HEK293 (cell line): ENCODE measurements at regions not wholly inside any gene's neighbourhood (a gene's known extent, or its start where the extent isn't known, plus 50 kb on each side); places are given as distances from the start of the nearest gene placed in this dataset.

Experiments
- CTCF ChIA-PET: fragments of 350-600 bp; formaldehyde crosslinking; extraction: SDS; loops from one replicate; lab custom pipeline; 2021; ENCODE audit warnings: antibody characterized with exemption; lab: Yijun Ruan, JAX
- POLR2A ChIA-PET: fragments of 300-600 bp; formaldehyde crosslinking; extraction: SDS; loops from one replicate; lab custom pipeline; 2020; ENCODE audit warnings: antibody characterized with exemption, inconsistent platforms; lab: Yijun Ruan, JAX
- H3K27ac ChIP-seq: fragments of 200-500 bp; sonication (Bioruptor generic); 2 replicates; pipeline ENCODE4 v1.5.1; 2014; ENCODE audit warnings: low read depth, low read length, control low read depth, inconsistent platforms; ENCODE audit errors: extremely low read depth
- H3K36me3 ChIP-seq, 2 experiments: fragments of 200-500 bp in 1 of 2; sonication (Bioruptor generic) in 1 of 2; 1 replicate in 1 of 2; 2 replicates in 1 of 2; pipeline ENCODE4 v1.5.1; 2014 to 2017; ENCODE audit warnings: inconsistent platforms in 2 of 2, low read length in 2 of 2; ENCODE audit not compliant: control insufficient read depth in 2 of 2, insufficient read depth in 1 of 2
- H3K4me1 ChIP-seq: fragments of 200-500 bp; sonication (Bioruptor generic); 2 replicates; pipeline ENCODE4 v1.5.1; 2014; ENCODE audit warnings: mild to moderate bottlenecking, low read length, inconsistent platforms; ENCODE audit not compliant: control insufficient read depth, insufficient read depth
- H3K4me3 ChIP-seq: 2 replicates; pipeline ENCODE4 v1.5.1; 2011; ENCODE audit warnings: low read depth, mild to moderate bottlenecking, control low read depth, low read length, moderate library complexity
- H3K9me3 ChIP-seq: fragments of 200-500 bp; sonication (Bioruptor generic); 2 replicates; pipeline ENCODE4 v1.5.1; 2014; ENCODE audit warnings: low read depth, low read length, inconsistent platforms; ENCODE audit not compliant: control insufficient read depth, insufficient read depth
- GLI2 ChIP-seq: fragments of 450-650 bp; formaldehyde crosslinking; IDR thresholded peaks from 2 replicates; pipeline ENCODE4; 2017; ENCODE audit warnings: missing biosample characterization, missing genetic modification characterization, low read depth, borderline replicate concordance
- GLIS1 ChIP-seq: fragments of 450-650 bp; formaldehyde crosslinking; IDR thresholded peaks from 2 replicates; pipeline ENCODE4 v1.5.1; 2016; ENCODE audit warnings: missing biosample characterization, missing genetic modification characterization
- HOXC10 ChIP-seq: sonication (generic); formaldehyde crosslinking; IDR thresholded peaks from 2 replicates; pipeline ENCODE4 v1.8.1; 2023; ENCODE audit warnings: mild to moderate bottlenecking, missing genetic modification reagents
- KLF9 ChIP-seq: fragments of 450-650 bp; formaldehyde crosslinking; IDR thresholded peaks from 2 replicates; pipeline ENCODE4 v1.5.1; 2016; ENCODE audit warnings: missing biosample characterization, missing genetic modification characterization, low read depth
- ZBTB11 ChIP-seq: fragments of 450-650 bp; formaldehyde crosslinking; conservative IDR thresholded peaks from 2 replicates; pipeline ENCODE4 v1.5.1; 2016; ENCODE audit warnings: low read depth, missing biosample characterization, missing genetic modification characterization
- ZBTB20 ChIP-seq: fragments of 450-650 bp; formaldehyde crosslinking; IDR thresholded peaks from 2 replicates; pipeline ENCODE4 v1.5.1; 2016; ENCODE audit warnings: missing biosample characterization, missing genetic modification characterization
- ZBTB44 ChIP-seq: fragments of 450-650 bp; IDR thresholded peaks from 2 replicates; pipeline ENCODE4 v1.5.1; 2018; ENCODE audit warnings: missing biosample characterization, mild to moderate bottlenecking, missing genetic modification characterization
- ZBTB6 ChIP-seq: fragments of 450-650 bp; formaldehyde crosslinking; IDR thresholded peaks from 2 replicates; pipeline ENCODE4 v1.5.1; 2017; ENCODE audit warnings: missing biosample characterization, missing genetic modification characterization
- ZFHX2 ChIP-seq: fragments of 450-650 bp; formaldehyde crosslinking; conservative IDR thresholded peaks from 2 replicates; pipeline ENCODE4 v1.5.1; 2016; ENCODE audit warnings: missing biosample characterization, missing genetic modification characterization
- ZFP69B ChIP-seq: fragments of 450-650 bp; formaldehyde crosslinking; IDR thresholded peaks from 2 replicates; pipeline ENCODE4 v1.5.1; 2016; ENCODE audit warnings: missing biosample characterization, missing genetic modification characterization
- ZNF112 ChIP-seq: fragments of 450-650 bp; formaldehyde crosslinking; IDR thresholded peaks from 2 replicates; pipeline ENCODE4 v1.5.0; 2017; ENCODE audit warnings: missing biosample characterization, missing genetic modification characterization
- ZNF114 ChIP-seq: fragments of 450-650 bp; formaldehyde crosslinking; IDR thresholded peaks from 2 replicates; pipeline ENCODE4 v1.5.0; 2017; ENCODE audit warnings: missing biosample characterization, missing genetic modification characterization
- ZNF148 ChIP-seq: fragments of 450-650 bp; formaldehyde crosslinking; IDR thresholded peaks from 2 replicates; pipeline ENCODE4 v1.5.0; 2017; ENCODE audit warnings: missing biosample characterization, missing genetic modification characterization, borderline replicate concordance
- ZNF202 ChIP-seq: fragments of 450-650 bp; formaldehyde crosslinking; IDR thresholded peaks from 2 replicates; pipeline ENCODE4 v1.5.1; 2016; ENCODE audit warnings: missing biosample characterization, missing genetic modification characterization, borderline replicate concordance
- ZNF239 ChIP-seq: fragments of 450-650 bp; formaldehyde crosslinking; IDR thresholded peaks from 2 replicates; pipeline ENCODE4 v1.5.1; 2016; ENCODE audit warnings: missing biosample characterization, missing genetic modification characterization
- ZNF26 ChIP-seq: fragments of 450-650 bp; formaldehyde crosslinking; IDR thresholded peaks from 2 replicates; pipeline ENCODE4 v1.5.1; 2016; ENCODE audit warnings: missing biosample characterization, missing genetic modification characterization
- ZNF302 ChIP-seq: fragments of 450-650 bp; formaldehyde crosslinking; IDR thresholded peaks from 2 replicates; pipeline ENCODE4 v1.5.1; 2016; ENCODE audit warnings: missing biosample characterization, missing genetic modification characterization, low read depth
- ZNF521 ChIP-seq: fragments of 450-650 bp; formaldehyde crosslinking; IDR thresholded peaks from 2 replicates; pipeline ENCODE4 v1.5.1; 2017; ENCODE audit warnings: missing biosample characterization, mild to moderate bottlenecking, missing genetic modification characterization
- ZNF549 ChIP-seq: fragments of 450-650 bp; IDR thresholded peaks from 2 replicates; pipeline ENCODE4 v1.5.1; 2018; ENCODE audit warnings: missing biosample characterization, missing genetic modification characterization, mild to moderate bottlenecking, inconsistent platforms, moderate library complexity
- ZNF623 ChIP-seq: fragments of 450-650 bp; formaldehyde crosslinking; IDR thresholded peaks from 2 replicates; pipeline ENCODE4 v1.5.1; 2016; ENCODE audit warnings: missing biosample characterization, missing genetic modification characterization
- ZNF791 ChIP-seq: fragments of 450-650 bp; formaldehyde crosslinking; IDR thresholded peaks from 2 replicates; pipeline ENCODE4 v1.5.1; 2016; ENCODE audit warnings: missing biosample characterization, missing genetic modification characterization

DNA sequence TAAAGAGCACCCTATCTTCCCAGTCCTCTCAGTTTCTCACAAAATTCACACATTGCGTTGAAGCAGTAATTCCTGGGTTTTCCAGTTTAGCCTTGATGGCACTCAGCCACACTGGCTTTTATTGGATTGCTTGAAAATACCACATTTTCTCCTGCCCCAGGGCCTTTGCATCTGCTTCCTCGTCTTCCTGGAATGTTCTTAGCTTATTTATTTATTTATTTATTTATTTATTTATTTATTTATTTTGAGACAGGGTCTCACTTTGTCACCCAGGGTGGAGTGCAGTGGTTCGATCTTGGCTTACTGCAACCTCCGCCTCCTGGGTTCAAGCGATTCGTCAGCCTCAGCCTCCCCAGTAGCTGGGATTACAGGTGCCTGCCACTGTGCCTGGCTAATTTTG lies 680.0 kb upstream of the SALL1 start (continued):
- TF ChIP-seq ZBTB11 (tag by site-specific recombination) (peak; percentile 50; the same call in 1 of the 2 replicates), ZNF623 (tag by site-specific recombination) (peak; percentile 69)
- TF ChIP-seq, all 188 proteins: peak for 7; not testable (repeated sequence) for 181

DNA sequence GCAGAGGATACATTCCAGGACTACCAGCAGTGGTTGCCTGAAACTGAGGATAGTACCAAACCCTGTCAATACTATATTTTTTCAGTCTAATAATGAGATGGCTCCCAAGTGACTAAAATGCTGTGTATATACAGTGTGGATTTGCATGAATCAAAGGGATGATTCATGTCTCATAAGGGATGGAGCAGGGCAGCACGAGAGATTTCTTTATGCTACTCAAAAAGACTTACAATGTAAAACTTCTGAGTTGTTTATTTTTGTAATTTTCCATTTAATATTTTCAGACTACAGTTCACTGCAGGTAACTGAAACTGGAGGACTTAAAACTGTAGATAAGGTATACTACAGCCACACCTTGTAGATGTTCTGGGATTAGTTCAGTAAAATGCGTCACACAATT lies 674.7 kb upstream of the SALL1 start:
- CTCF ChIA-PET: no interaction called here
- H3K9me3 ChIP-seq: no peaks in the 10 kb centered on the region
- POLR2A ChIA-PET: no interaction called here
- no peaks in the 10 kb centered on the region for H3K4me1 ChIP-seq
- H3K4me3 ChIP-seq: no peak overlapping the region
- H3K36me3 ChIP-seq: no peaks in the 10 kb centered on the region
- TF ChIP-seq ZFP69B (tag by site-specific recombination): no peak
- TF ChIP-seq ZNF239 (tag by site-specific recombination): no peak
- TF ChIP-seq ZBTB20 (tag by site-specific recombination): no peak
- TF ChIP-seq ZNF202 (tag by site-specific recombination): no peak
- TF ChIP-seq ZNF791 (tag by site-specific recombination): no peak
- no peak for TF ChIP-seq ZNF148 (tag by site-specific recombination)
- no peak for TF ChIP-seq ZNF26
- TF ChIP-seq GLI2 (tag by site-specific recombination): no peak
- no peak for TF ChIP-seq ZNF521 (tag by site-specific recombination)
- TF ChIP-seq ZBTB6 (tag by site-specific recombination): no peak
- no peak overlapping the region for H3K27ac ChIP-seq

DNA sequence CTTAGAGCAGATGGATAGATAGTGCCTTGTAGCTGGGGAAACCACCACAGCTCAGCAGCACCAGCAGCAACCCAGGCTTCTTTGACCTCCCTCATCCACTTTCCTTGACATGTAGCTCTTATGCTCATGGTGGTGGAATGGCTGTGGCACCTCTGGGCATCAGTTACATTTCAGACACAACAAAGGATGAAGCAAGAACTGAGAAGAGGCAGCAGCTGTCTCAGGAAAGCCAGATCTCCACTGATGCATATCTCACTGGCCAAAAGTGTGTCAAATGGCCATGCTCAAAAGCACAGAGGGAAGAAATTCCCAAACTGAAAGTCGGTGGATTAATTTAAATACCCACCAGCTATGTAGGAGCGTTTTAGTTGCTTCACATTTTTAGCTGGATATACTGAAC lies 671.4 kb upstream of the SALL1 start:
- Histone ChIP-seq H3K4me1 (no peaks in the 10 kb centered on the region), H3K9me3 (no peaks in the 10 kb centered on the region), H3K36me3 (no peaks in the 10 kb centered on the region), H3K27ac (no peak overlapping the region), H3K4me3 (no peak overlapping the region)
- POLR2A ChIA-PET: no interaction called here
- CTCF ChIA-PET: no interaction called here
- TF ChIP-seq KLF9 (no peak), ZNF302 (tag by site-specific recombination) (no peak), ZNF114 (tag by site-specific recombination) (no peak), GLIS1 (no peak), ZFHX2 (tag by site-specific recombination) (no peak), ZNF549 (no peak), ZNF112 (no peak), HOXC10 (CRISPR knock-in tag) (no peak), ZBTB44 (tag by site-specific recombination) (no peak)
